ENCODE measurements at regions not wholly inside any gene's neighbourhood (a gene's known extent, or its start where the extent isn't known, plus 50 kb on each side); places are given as distances from the start of the nearest gene placed in this dataset.
A peak's percentile ranks its signal among the peaks of the same experiment; 100 is the strongest.

- no peak overlapping the region for H3K9ac ChIP-seq (ENCODE audit: low read depth, low read length)
- no peaks in the 10 kb centered on the region for H3K4me1 ChIP-seq (ENCODE audit: control insufficient read depth, insufficient read depth, low read length)
- H3K27ac ChIP-seq (ENCODE audit: low read depth, low read length), result no peak overlapping the region
- peak overlapping the region; percentile 63; the same call in 1 of the 2 replicates for H3K4me3 ChIP-seq (ENCODE audit: low read depth, low read length)
- H3K9me3 ChIP-seq (ENCODE audit: control insufficient read depth, insufficient read depth, low read length), result no peaks in the 10 kb centered on the region
- H3K36me3 ChIP-seq (ENCODE audit: control insufficient read depth, insufficient read depth, low read length), result no peaks in the 10 kb centered on the region
- H3K27me3 ChIP-seq (ENCODE audit: control insufficient read depth, insufficient read depth, low read length), result peaks cover 29% of the 10 kb centered on the region
Measured at GRCh38 chr3:72099326-72100079, 314.6 kb upstream of the PROK2 start.

- H3K27ac ChIP-seq (ENCODE audit: low read depth, low read length), result no peak overlapping the region
- no peak overlapping the region for H3K9ac ChIP-seq (ENCODE audit: low read depth, low read length)
- H3K9me3 ChIP-seq (ENCODE audit: control insufficient read depth, insufficient read depth, low read length), result no peaks in the 10 kb centered on the region
- peaks cover 27% of the 10 kb centered on the region for H3K27me3 ChIP-seq (ENCODE audit: control insufficient read depth, insufficient read depth, low read length)
- no peak overlapping the region for H3K4me3 ChIP-seq (ENCODE audit: low read depth, low read length)
- H3K36me3 ChIP-seq (ENCODE audit: control insufficient read depth, insufficient read depth, low read length), result no peaks in the 10 kb centered on the region
- H3K4me1 ChIP-seq (ENCODE audit: control insufficient read depth, insufficient read depth, low read length), result no peaks in the 10 kb centered on the region; the same call in 1 of the 2 replicates
Measured at GRCh38 chr3:72097053-72097452, 312.1 kb upstream of the PROK2 start.

DNA sequence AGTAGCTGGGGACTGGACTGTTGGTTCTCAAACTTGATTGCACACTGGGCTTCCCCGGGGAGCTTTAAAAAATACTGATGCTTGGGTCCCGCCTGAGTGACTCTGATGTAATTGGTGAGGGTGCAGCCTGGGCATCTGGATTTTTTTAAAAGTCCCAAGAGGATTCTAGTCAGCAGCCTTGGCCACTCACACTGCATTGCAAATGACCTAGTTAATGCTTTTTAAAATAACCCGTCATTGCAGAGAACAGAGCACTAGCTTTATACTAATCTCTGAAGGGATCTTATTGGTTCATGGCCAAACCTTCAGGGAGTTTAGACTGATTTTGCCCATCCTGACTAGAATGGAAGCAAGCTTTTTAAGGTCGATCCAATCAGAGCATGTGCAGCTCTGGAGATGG, 310.6 kb upstream of the PROK2 start:
- Histone ChIP-seq H3K4me3 (ENCODE audit: low read depth, low read length) (no peak overlapping the region), H3K27me3 (ENCODE audit: control insufficient read depth, insufficient read depth, low read length) (peaks cover 14% of the 10 kb centered on the region), H3K9ac (ENCODE audit: low read depth, low read length) (no peak overlapping the region), H3K36me3 (ENCODE audit: control insufficient read depth, insufficient read depth, low read length) (no peaks in the 10 kb centered on the region), H3K9me3 (ENCODE audit: control insufficient read depth, insufficient read depth, low read length) (no peaks in the 10 kb centered on the region), H3K27ac (ENCODE audit: low read depth, low read length) (no peak overlapping the region), H3K4me1 (ENCODE audit: control insufficient read depth, insufficient read depth, low read length) (no peaks in the 10 kb centered on the region; the same call in 1 of the 2 replicates)

GRCh38 chr3:72093992-72094334, 309.0 kb upstream of the PROK2 start:
- no peaks in the 10 kb centered on the region for H3K36me3 ChIP-seq (ENCODE audit: control insufficient read depth, insufficient read depth, low read length)
- no peak overlapping the region for H3K27ac ChIP-seq (ENCODE audit: low read depth, low read length)
- H3K27me3 ChIP-seq (ENCODE audit: control insufficient read depth, insufficient read depth, low read length), result peaks cover 5% of the 10 kb centered on the region; the same call in 1 of the 2 replicates
- no peaks in the 10 kb centered on the region; the same call in 1 of the 2 replicates for H3K4me1 ChIP-seq (ENCODE audit: control insufficient read depth, insufficient read depth, low read length)
- H3K9ac ChIP-seq (ENCODE audit: low read depth, low read length), result no peak overlapping the region
- no peak overlapping the region for H3K4me3 ChIP-seq (ENCODE audit: low read depth, low read length)
- no peaks in the 10 kb centered on the region for H3K9me3 ChIP-seq (ENCODE audit: control insufficient read depth, insufficient read depth, low read length)

DNA sequence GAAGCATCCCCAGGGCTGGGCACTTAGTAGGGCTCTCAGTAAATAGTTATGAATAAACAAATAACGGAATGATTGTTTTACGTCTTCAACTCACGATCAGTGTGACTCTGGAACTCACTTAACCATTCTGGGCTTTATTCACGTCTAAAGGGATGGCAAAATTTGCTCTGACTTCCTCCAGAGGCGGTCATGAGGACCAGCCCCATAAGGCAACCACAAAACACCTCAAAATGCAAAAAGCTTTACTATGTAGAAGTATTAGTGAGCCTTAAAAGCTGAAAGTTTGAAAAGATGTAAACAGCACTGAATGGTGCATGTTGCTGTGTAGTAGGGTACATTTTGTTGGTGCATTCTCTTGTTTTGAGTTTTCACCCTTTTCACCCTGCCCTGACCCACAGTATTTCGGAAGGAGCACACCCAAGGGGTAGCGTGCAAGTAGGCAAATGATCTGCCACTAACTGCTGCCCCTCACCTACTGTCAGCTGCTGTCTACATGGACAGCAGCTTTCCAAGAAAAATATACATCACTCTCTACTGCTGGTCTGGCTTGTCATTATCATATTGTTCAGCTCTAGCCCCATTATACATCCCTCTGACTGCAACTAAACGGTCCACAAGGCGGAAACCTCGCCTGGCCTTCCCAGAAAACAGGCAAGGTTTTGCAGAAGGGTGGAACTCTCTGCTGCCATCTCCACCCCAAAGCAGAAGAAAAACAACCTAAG, 308.5 kb upstream of the PROK2 start:
- Histone ChIP-seq H3K27ac (ENCODE audit: low read depth, low read length) (no peak overlapping the region), H3K9me3 (ENCODE audit: control insufficient read depth, insufficient read depth, low read length) (no peaks in the 10 kb centered on the region), H3K9ac (ENCODE audit: low read depth, low read length) (no peak overlapping the region), H3K4me1 (ENCODE audit: control insufficient read depth, insufficient read depth, low read length) (no peaks in the 10 kb centered on the region; the same call in 1 of the 2 replicates), H3K4me3 (ENCODE audit: low read depth, low read length) (no peak overlapping the region), H3K36me3 (ENCODE audit: control insufficient read depth, insufficient read depth, low read length) (no peaks in the 10 kb centered on the region), H3K27me3 (ENCODE audit: control insufficient read depth, insufficient read depth, low read length) (no peaks in the 10 kb centered on the region)

DNA sequence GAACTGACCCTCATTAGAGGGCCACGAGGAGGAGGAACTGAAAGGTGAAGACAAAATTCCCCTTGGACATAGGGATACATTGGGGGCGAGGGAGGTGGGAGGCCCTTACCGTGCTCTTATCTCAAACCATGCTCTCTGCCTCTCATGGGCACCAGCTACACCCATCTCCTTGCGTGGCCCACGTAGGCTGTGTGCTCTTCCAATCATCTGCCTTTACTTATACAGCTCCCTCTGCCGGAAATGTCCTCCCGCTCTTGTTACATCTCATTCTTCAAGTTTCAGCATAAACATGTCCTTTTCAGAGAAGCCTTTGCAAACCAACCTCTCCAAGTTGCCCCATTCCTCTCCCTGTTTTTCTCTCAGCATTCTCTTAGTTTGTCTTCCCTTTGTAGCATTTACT, 307.8 kb upstream of the PROK2 start:
- Histone ChIP-seq H3K27ac (ENCODE audit: low read depth, low read length) (no peak overlapping the region), H3K36me3 (ENCODE audit: control insufficient read depth, insufficient read depth, low read length) (no peaks in the 10 kb centered on the region), H3K9me3 (ENCODE audit: control insufficient read depth, insufficient read depth, low read length) (no peaks in the 10 kb centered on the region), H3K27me3 (ENCODE audit: control insufficient read depth, insufficient read depth, low read length) (no peaks in the 10 kb centered on the region), H3K4me1 (ENCODE audit: control insufficient read depth, insufficient read depth, low read length) (no peaks in the 10 kb centered on the region; the same call in 1 of the 2 replicates), H3K4me3 (ENCODE audit: low read depth, low read length) (no peak overlapping the region), H3K9ac (ENCODE audit: low read depth, low read length) (no peak overlapping the region)

DNA sequence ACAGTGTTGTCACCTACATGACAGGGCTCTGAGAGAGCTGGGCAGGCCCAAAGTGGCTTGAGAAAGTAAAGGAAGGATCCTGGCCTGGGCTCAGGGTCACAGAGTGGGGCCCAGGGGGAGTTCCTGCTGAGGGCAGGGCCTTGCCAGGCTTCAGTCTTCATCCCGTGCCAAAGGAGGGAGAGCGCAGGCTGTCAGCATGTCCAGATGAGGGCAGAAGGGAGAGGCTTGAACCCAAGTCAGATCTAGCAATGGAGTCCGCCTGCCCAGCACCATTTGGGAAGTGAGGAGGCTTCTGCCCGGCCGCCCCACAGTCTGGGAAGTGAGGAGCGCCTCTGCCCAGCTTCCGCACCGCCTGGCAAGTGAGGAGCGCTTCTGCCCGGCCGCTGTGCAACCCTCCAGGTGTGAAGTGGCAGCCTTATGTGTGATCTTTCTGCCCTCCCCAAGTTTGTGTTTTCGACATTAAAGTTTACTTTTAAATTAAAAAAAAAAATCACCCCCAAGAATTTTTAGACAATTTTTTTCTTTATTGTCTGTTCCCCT, 303.6 kb upstream of the PROK2 start:
- Histone ChIP-seq H3K36me3 (ENCODE audit: control insufficient read depth, insufficient read depth, low read length) (no peaks in the 10 kb centered on the region), H3K9me3 (ENCODE audit: control insufficient read depth, insufficient read depth, low read length) (no peaks in the 10 kb centered on the region), H3K4me3 (ENCODE audit: low read depth, low read length) (no peak overlapping the region), H3K9ac (ENCODE audit: low read depth, low read length) (no peak overlapping the region), H3K4me1 (ENCODE audit: control insufficient read depth, insufficient read depth, low read length) (no peaks in the 10 kb centered on the region; the same call in 1 of the 2 replicates), H3K27ac (ENCODE audit: low read depth, low read length) (no peak overlapping the region), H3K27me3 (ENCODE audit: control insufficient read depth, insufficient read depth, low read length) (no peaks in the 10 kb centered on the region)

DNA sequence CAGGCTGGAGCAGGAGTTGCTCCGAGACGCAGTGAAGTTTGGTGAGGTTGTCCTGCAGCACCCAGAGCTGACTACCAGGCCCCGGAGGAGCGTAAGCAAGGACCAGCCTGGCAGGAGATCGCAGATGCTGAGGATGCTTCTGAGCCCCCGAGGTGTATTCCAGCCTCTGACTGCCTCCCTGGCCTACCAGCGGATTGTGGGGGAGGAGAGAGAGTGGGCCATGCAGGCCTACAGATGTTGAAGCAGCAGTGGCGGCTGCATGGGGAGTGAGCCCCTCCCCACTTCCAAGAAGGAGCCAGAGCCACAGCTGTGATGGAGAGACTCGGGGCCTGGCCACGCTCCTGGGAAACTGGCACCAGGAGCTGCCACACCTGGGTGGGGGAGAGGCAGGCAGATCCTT, 302.5 kb upstream of the PROK2 start:
- H3K4me3 ChIP-seq (ENCODE audit: low read depth, low read length), result no peak overlapping the region
- H3K9me3 ChIP-seq (ENCODE audit: control insufficient read depth, insufficient read depth, low read length), result no peaks in the 10 kb centered on the region
- H3K27me3 ChIP-seq (ENCODE audit: control insufficient read depth, insufficient read depth, low read length), result no peaks in the 10 kb centered on the region; the same call in 1 of the 2 replicates
- H3K9ac ChIP-seq (ENCODE audit: low read depth, low read length), result no peak overlapping the region
- H3K36me3 ChIP-seq (ENCODE audit: control insufficient read depth, insufficient read depth, low read length), result no peaks in the 10 kb centered on the region
- H3K4me1 ChIP-seq (ENCODE audit: control insufficient read depth, insufficient read depth, low read length), result peaks cover under 1% of the 10 kb centered on the region; the same call in 1 of the 2 replicates
- no peak overlapping the region for H3K27ac ChIP-seq (ENCODE audit: low read depth, low read length)

DNA sequence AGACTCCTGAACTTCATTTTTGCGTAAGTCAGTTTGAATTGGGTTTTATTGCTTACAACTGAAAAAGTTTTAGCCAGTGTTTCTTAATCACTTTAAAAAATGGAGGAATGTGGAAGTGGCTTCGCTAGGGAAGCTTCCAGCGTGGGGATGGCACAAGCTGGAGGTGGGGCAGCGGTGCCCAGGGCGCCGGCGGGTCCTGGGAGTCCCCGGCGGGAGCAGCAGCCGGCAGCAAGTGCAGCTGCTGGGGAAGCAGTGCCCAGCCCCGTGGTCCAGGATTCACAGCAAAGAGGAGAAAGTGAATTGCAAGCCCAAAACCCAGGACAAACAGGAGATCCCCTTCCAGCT, 301.8 kb upstream of the PROK2 start:
- H3K27me3 ChIP-seq (ENCODE audit: control insufficient read depth, insufficient read depth, low read length), result no peaks in the 10 kb centered on the region; the same call in 1 of the 2 replicates
- H3K4me1 ChIP-seq (ENCODE audit: control insufficient read depth, insufficient read depth, low read length), result peaks cover 7% of the 10 kb centered on the region; the same call in 1 of the 2 replicates
- H3K9ac ChIP-seq (ENCODE audit: low read depth, low read length), result no peak overlapping the region
- H3K36me3 ChIP-seq (ENCODE audit: control insufficient read depth, insufficient read depth, low read length), result no peaks in the 10 kb centered on the region
- H3K4me3 ChIP-seq (ENCODE audit: low read depth, low read length), result no peak overlapping the region
- H3K9me3 ChIP-seq (ENCODE audit: control insufficient read depth, insufficient read depth, low read length), result no peaks in the 10 kb centered on the region
- H3K27ac ChIP-seq (ENCODE audit: low read depth, low read length), result no peak overlapping the region

- Histone ChIP-seq H3K9me3 (ENCODE audit: control insufficient read depth, insufficient read depth, low read length) (no peaks in the 10 kb centered on the region), H3K4me3 (ENCODE audit: low read depth, low read length) (no peak overlapping the region), H3K27me3 (ENCODE audit: control insufficient read depth, insufficient read depth, low read length) (no peaks in the 10 kb centered on the region; the same call in 1 of the 2 replicates), H3K27ac (ENCODE audit: low read depth, low read length) (no peak overlapping the region), H3K4me1 (ENCODE audit: control insufficient read depth, insufficient read depth, low read length) (peaks cover 7% of the 10 kb centered on the region; the same call in 1 of the 2 replicates), H3K9ac (ENCODE audit: low read depth, low read length) (no peak overlapping the region), H3K36me3 (ENCODE audit: control insufficient read depth, insufficient read depth, low read length) (no peaks in the 10 kb centered on the region)
Measured at GRCh38 chr3:72086042-72086742, 301.2 kb upstream of the PROK2 start.

Data from HUES48 (cell line).